Gastrocnemius medialis (tissue), 4 donors: ENCODE measurements at regions not wholly inside any gene's neighbourhood (a gene's known extent, or its start where the extent isn't known, plus 50 kb on each side); places are given as distances from the start of the nearest gene placed in this dataset.
"Not testable (repeated sequence)": the region's sequence is repeated elsewhere in the genome, so short reads cannot be mapped to it uniquely, and the experiment has no call there.

ENCODE experiments used
- ATAC-seq, 2 donors: fragments of 150-250 bp; one replicate each; pipeline ENCODE4 v1.9.1; 2016
- DNase-seq, 2 donors: peaks; one replicate each; pipeline ENCODE4 v3.0.0-alpha.2; 2019
- H3K27ac ChIP-seq, 4 donors: fragments of 200-600 bp; sonication (generic); 1 replicate in 1 of 4; 2 replicates in 3 of 4; pipeline ENCODE4 v1.5.1; 2016 to 2018; ENCODE audit warnings: mild to moderate bottlenecking in 2 of 4, moderate library complexity in 1 of 4
- H3K27me3 ChIP-seq, 3 donors: fragments of 200-600 bp; sonication (generic) in 2 of 3; 1 replicate in 1 of 3; 2 replicates in 2 of 3; pipeline versions ENCODE4 v1.5.1 to v1.6.0; 2016 to 2019; ENCODE audit warnings: mild to moderate bottlenecking in 1 of 3, moderate library complexity in 1 of 3
- H3K36me3 ChIP-seq, 2 donors: fragments of 200-600 bp; sonication (generic) in 1 of 2; one replicate each; pipeline ENCODE4 v1.5.1; 2017 to 2018
- H3K4me1 ChIP-seq, 2 donors: fragments of 200-600 bp; sonication (generic) in 1 of 2; one replicate each; pipeline ENCODE4 v1.5.1; 2016 to 2017; ENCODE audit warnings: mild to moderate bottlenecking in 2 of 2
- H3K4me3 ChIP-seq, 4 donors: fragments of 200-600 bp; sonication (generic) in 3 of 4; 1 replicate in 1 of 4; 2 replicates in 3 of 4; pipeline ENCODE4 v1.5.1; 2016 to 2019; ENCODE audit warnings: mild to moderate bottlenecking in 2 of 4
- H3K9me3 ChIP-seq, 3 donors: fragments of 200-600 bp; sonication (generic) in 2 of 3; 1 replicate in 1 of 3; 2 replicates in 2 of 3; pipeline ENCODE4 v1.5.1; 2016 to 2019
- POLR2A ChIP-seq, 2 donors: fragments of 450-650 bp; IDR thresholded peaks; one replicate each; pipeline ENCODE4 v1.6.1; 2017; ENCODE audit warnings: antibody characterized with exemption in 2 of 2, mild to moderate bottlenecking in 2 of 2, moderate library complexity in 2 of 2
- in situ Hi-C, 4 donors: fragments of 200-750 bp; cut with MboI; loops; one replicate each; pipeline versions ENCODE4 v1.15.0 to v1.8.0; 2017; ENCODE audit warnings: low sequenced_read_pairs in 4 of 4
- intact Hi-C: fragments of 100-400 bp; cut with DNase I; formaldehyde crosslinking; loops from one replicate; pipeline ENCODE4 v1.15.1; 2023; ENCODE audit warnings: low total_unique reads
- TF ChIP-seq, protein P1 (sequence below), 5 experiments: fragments of 450-650 bp in 3 of 5; fragments of 200-600 bp in 2 of 5; sonication (generic) in 2 of 5; IDR thresholded peaks in 4 of 5; conservative IDR thresholded peaks in 1 of 5; 1 replicate in 4 of 5; 2 replicates in 1 of 5; pipeline ENCODE4 v1.5.1; 2016 to 2019; ENCODE audit warnings: antibody characterized with exemption in 5 of 5, mild to moderate bottlenecking in 3 of 5, moderate library complexity in 3 of 5

- ATAC-seq, result no peak
- no peaks in the 10 kb centered on the region for H3K36me3 ChIP-seq
- intact Hi-C loops, result no loop called here
Measured at GRCh38 chr10:65622608-65623007, 1303.2 kb upstream of the LRRTM3 start.

DNA sequence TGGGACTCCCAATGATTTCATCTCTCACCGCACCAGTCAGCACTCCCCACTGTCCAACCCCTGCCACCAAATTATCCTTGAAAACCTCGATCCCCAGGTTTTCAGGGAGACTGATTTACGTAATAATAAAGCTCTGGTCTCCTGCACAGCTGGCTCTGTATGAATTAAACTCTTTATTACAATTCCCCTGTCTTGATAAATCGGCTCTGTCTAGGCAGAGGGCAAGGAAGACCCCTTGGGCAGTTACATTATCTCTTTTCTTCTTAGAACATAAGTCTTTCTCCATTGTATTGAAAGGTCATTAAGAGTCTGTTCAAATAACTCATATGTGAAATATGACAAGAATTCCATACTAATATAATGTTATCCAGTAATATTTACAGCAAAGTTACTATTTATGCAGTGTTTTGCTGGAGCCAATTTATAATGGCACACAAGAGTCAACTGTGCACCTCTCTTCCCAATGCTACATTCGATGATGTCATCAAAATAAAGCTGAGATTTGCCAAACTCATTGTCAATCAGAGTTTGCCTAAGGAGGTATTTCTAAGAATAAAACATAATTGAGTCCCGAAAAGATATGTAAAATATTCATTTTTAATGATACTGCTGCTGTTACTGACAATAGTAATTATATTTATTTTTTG, 1297.2 kb upstream of the LRRTM3 start:
- intact Hi-C loops (no loop called here), in situ Hi-C loops (no loop called here)
- DNase-seq (no peak), ATAC-seq (no peak)
- Histone ChIP-seq H3K36me3 (no peaks in the 10 kb centered on the region), H3K4me3 (no peak overlapping the region), H3K27ac (no peak overlapping the region), H3K4me1 (no peaks in the 10 kb centered on the region), H3K9me3 (no peaks in the 10 kb centered on the region), H3K27me3 (no peaks in the 10 kb centered on the region)
- TF ChIP-seq POLR2A (IDR thresholded peaks at IDR 0.05), result no peak
- TF ChIP-seq, protein P1, sequence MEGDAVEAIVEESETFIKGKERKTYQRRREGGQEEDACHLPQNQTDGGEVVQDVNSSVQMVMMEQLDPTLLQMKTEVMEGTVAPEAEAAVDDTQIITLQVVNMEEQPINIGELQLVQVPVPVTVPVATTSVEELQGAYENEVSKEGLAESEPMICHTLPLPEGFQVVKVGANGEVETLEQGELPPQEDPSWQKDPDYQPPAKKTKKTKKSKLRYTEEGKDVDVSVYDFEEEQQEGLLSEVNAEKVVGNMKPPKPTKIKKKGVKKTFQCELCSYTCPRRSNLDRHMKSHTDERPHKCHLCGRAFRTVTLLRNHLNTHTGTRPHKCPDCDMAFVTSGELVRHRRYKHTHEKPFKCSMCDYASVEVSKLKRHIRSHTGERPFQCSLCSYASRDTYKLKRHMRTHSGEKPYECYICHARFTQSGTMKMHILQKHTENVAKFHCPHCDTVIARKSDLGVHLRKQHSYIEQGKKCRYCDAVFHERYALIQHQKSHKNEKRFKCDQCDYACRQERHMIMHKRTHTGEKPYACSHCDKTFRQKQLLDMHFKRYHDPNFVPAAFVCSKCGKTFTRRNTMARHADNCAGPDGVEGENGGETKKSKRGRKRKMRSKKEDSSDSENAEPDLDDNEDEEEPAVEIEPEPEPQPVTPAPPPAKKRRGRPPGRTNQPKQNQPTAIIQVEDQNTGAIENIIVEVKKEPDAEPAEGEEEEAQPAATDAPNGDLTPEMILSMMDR (IDR thresholded peaks at IDR 0.05 in 4 of 5, conservative IDR thresholded peaks at IDR 0.05 in 1 of 5), result no peak

More at GRCh38 chr10:65622608-65623007, 1303.2 kb upstream of the LRRTM3 start:
- H3K27me3 ChIP-seq, result no peaks in the 10 kb centered on the region
- H3K9me3 ChIP-seq, result no peaks in the 10 kb centered on the region
- TF ChIP-seq, protein P1 (IDR thresholded peaks at IDR 0.05 in 4 of 5, conservative IDR thresholded peaks at IDR 0.05 in 1 of 5), result no peak
- TF ChIP-seq POLR2A (IDR thresholded peaks at IDR 0.05), result no peak
- H3K4me1 ChIP-seq, result no peaks in the 10 kb centered on the region
- DNase-seq, result no peak
- no peak overlapping the region for H3K4me3 ChIP-seq
- no peak overlapping the region for H3K27ac ChIP-seq
- in situ Hi-C loops, result no loop called here

DNA sequence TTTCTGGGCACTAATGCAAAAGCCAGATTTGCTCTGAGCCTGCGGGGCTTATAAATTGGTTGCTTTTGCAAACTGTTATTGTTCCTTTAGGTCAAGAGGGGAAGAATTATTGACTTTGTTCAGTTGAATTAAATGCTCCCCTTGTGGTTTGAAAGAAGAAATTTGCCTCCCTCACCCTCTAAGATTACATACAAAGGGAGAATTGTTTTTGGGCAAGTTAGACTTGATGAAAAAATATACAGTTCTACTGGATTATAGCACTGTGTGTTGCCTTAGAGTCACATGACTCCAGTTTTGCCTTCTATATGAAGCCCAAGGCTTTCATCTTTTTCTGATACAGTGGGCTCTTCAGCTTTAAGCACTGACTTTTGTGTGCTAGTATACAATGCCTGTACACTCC, 1265.8 kb upstream of the LRRTM3 start:
- Histone ChIP-seq H3K4me1 (no peaks in the 10 kb centered on the region), H3K9me3 (no peaks in the 10 kb centered on the region), H3K27ac (no peak overlapping the region), H3K27me3 (no peaks in the 10 kb centered on the region), H3K4me3 (no peak overlapping the region), H3K36me3 (no peaks in the 10 kb centered on the region)
- TF ChIP-seq, protein P1 (IDR thresholded peaks at IDR 0.05 in 4 of 5, conservative IDR thresholded peaks at IDR 0.05 in 1 of 5), result no peak
- TF ChIP-seq POLR2A (IDR thresholded peaks at IDR 0.05), result no peak
- no peak for ATAC-seq
- in situ Hi-C loops (no loop called here), intact Hi-C loops (no loop called here)
- no peak for DNase-seq

- Histone ChIP-seq H3K27ac (no peak overlapping the region), H3K27me3 (no peaks in the 10 kb centered on the region), H3K9me3 (no peaks in the 10 kb centered on the region), H3K4me1 (no peaks in the 10 kb centered on the region), H3K4me3 (no peak overlapping the region), H3K36me3 (no peaks in the 10 kb centered on the region)
- DNase-seq, result no peak
- intact Hi-C loops, result no loop called here
- ATAC-seq, result no peak
- in situ Hi-C loops, result no loop called here
- no peak for TF ChIP-seq POLR2A (IDR thresholded peaks at IDR 0.05)
- TF ChIP-seq, protein P1 (IDR thresholded peaks at IDR 0.05 in 4 of 5, conservative IDR thresholded peaks at IDR 0.05 in 1 of 5), result no peak
Measured at GRCh38 chr10:65670087-65670486, 1255.7 kb upstream of the LRRTM3 start.

DNA sequence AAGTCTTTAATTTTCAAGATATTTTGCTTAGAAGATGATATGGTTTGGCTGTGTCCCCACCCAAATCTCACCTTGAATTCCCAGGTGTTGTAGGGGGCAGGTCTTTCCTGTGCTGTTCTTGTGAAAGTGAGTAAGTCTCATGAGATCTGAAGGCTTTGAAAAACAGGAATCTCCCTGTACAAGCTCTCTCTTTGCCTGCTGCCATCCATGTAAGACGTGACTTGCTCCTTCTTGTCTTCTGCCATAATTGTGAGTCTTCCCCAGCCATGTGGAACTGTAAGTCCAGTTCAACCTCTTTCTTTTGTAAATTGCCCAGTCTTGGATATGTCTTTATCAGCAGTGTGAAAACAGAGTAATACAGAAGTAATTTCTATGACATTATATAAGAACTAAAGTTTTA, 1255.2 kb upstream of the LRRTM3 start:
- H3K4me1 ChIP-seq, H3K36me3 ChIP-seq, in situ Hi-C loops, H3K27ac ChIP-seq, H3K27me3 ChIP-seq, ATAC-seq, DNase-seq, H3K4me3 ChIP-seq, H3K9me3 ChIP-seq, intact Hi-C loops: not testable (repeated sequence)
